GM19328 (cell line): ENCODE measurements at regions not wholly inside any gene's neighbourhood (a gene's known extent, or its start where the extent isn't known, plus 50 kb on each side); places are given as distances from the start of the nearest gene placed in this dataset.
A peak's percentile ranks its signal among the peaks of the same experiment; 100 is the strongest.

ENCODE experiments used
- ATAC-seq: cut with Tn5 transposase; IDR thresholded peaks from one replicate; pipeline ENCODE4 v1.9.1; 2021; ENCODE audit warnings: mild to moderate bottlenecking, moderate library complexity; ENCODE audit not compliant: unreplicated experiment

- ATAC-seq: no peak
These were observed 54.5 kb upstream of the TMEM18 start for GRCh38 chr2:731711-732110.

GRCh38 chr2:729376-729861 is 52.2 kb upstream of the TMEM18 start:
- ATAC-seq: no peak

GRCh38 chr2:728165-728564 is 51.0 kb upstream of the TMEM18 start:
- ATAC-seq: no peak

GRCh38 chr2:727071-727470 is 49.9 kb upstream of the TMEM18 start:
- ATAC-seq: peak; percentile 60
